H1 (cell line): ENCODE measurements at regions not wholly inside any gene's neighbourhood (a gene's known extent, or its start where the extent isn't known, plus 50 kb on each side); places are given as distances from the start of the nearest gene placed in this dataset.
"Not testable (repeated sequence)": the region's sequence is repeated elsewhere in the genome, so short reads cannot be mapped to it uniquely, and the experiment has no call there.

Experiments
- CTCF ChIA-PET: fragments of 300-600 bp; sonication (Branson Sonifier 250); formaldehyde crosslinking; loops from one replicate; lab custom pipeline; 2021; ENCODE audit not compliant: partially characterized antibody; lab: Charles Lee
- POLR2A ChIA-PET: fragments of 300-600 bp; sonication (Branson Sonifier 250); formaldehyde crosslinking; loops from one replicate; lab custom pipeline; 2021; ENCODE audit warnings: inconsistent platforms; ENCODE audit not compliant: partially characterized antibody; lab: Charles Lee
- DNase-seq, 2 experiments: peaks; one replicate each; pipeline versions ENCODE4 v3.0.0 to v3.0.0-alpha.2; 2010 to 2022; ENCODE audit warnings: low spot score in 2 of 2, low read depth in 1 of 2, mixed read lengths in 1 of 2
- FAIRE-seq: peaks from 2 replicates; lab custom pipeline; 2011; peaks lifted over from hg19 to GRCh38; lab: Jason Lieb, UNC
- H2AFZ ChIP-seq: 2 replicates; pipeline ENCODE4 v1.8.1; 2012; ENCODE audit warnings: low read length, inconsistent platforms
- H2AK5ac ChIP-seq: 2 replicates; pipeline ENCODE4 v1.6.1; 2013; ENCODE audit warnings: low read depth, low read length
- H2BK120ac ChIP-seq: replicated peaks from 2 replicates; pipeline ENCODE3; 2013; ENCODE audit warnings: low read depth, low read length, inconsistent platforms
- H2BK12ac ChIP-seq: 2 replicates; pipeline ENCODE4 v1.6.1; 2013; ENCODE audit warnings: low read depth, low read length
- H2BK15ac ChIP-seq: 2 replicates; pipeline ENCODE4 v1.6.1; 2013; ENCODE audit warnings: low read length
- H2BK20ac ChIP-seq: 2 replicates; pipeline ENCODE4 v1.6.1; 2013; ENCODE audit warnings: low read length
- H2BK5ac ChIP-seq: 2 replicates; pipeline ENCODE4 v1.6.1; 2013; ENCODE audit warnings: low read depth, low read length
- H3K14ac ChIP-seq: 2 replicates; pipeline ENCODE4 v1.6.1; 2013; ENCODE audit warnings: inconsistent platforms; ENCODE audit not compliant: insufficient read length
- H3K18ac ChIP-seq: 2 replicates; pipeline ENCODE4 v1.6.1; 2013; ENCODE audit warnings: low read length; ENCODE audit errors: extremely low read depth
- H3K23ac ChIP-seq: 2 replicates; pipeline ENCODE4 v1.6.1; 2013; ENCODE audit warnings: inconsistent platforms; ENCODE audit not compliant: insufficient read length
- H3K23me2 ChIP-seq: 2 replicates; pipeline ENCODE4 v1.6.1; 2013; ENCODE audit warnings: low read depth, low read length
- H3K27ac ChIP-seq: 2 replicates; pipeline ENCODE4 v1.6.1; 2011; ENCODE audit warnings: low read depth, low read length, inconsistent platforms
- H3K27me3 ChIP-seq, 4 experiments: replicated peaks in 1 of 4; 1 replicate in 1 of 4; 2 replicates in 3 of 4; pipeline versions ENCODE4 v1.6.1 to v1.8.1; 2011 to 2013; ENCODE audit warnings: low read length in 3 of 4, mild to moderate bottlenecking in 3 of 4, inconsistent platforms in 2 of 4, mixed read lengths in 2 of 4, moderate library complexity in 1 of 4; ENCODE audit not compliant: control insufficient read depth in 3 of 4, insufficient read depth in 3 of 4; ENCODE audit errors: extremely low read depth in 1 of 4
- H3K36me3 ChIP-seq, 4 experiments: 2 replicates each; pipeline versions ENCODE4 v1.6.1 to v1.8.1; 2011 to 2013; ENCODE audit warnings: mild to moderate bottlenecking in 4 of 4, low read length in 3 of 4, moderate library complexity in 2 of 4, control low read depth in 1 of 4, inconsistent platforms in 1 of 4; ENCODE audit not compliant: insufficient read depth in 4 of 4, control insufficient read depth in 2 of 4
- H3K4ac ChIP-seq: replicated peaks from 2 replicates; pipeline ENCODE3; 2013; ENCODE audit warnings: low read length, low read depth, mixed read lengths, inconsistent platforms; ENCODE audit not compliant: insufficient read length
- H3K4me1 ChIP-seq, 4 experiments: replicated peaks in 1 of 4; 1 replicate in 1 of 4; 2 replicates in 3 of 4; pipeline versions ENCODE4 v1.6.1 to v1.8.1; 2011 to 2013; ENCODE audit warnings: low read length in 3 of 4, inconsistent platforms in 2 of 4, mixed read lengths in 1 of 4; ENCODE audit not compliant: insufficient read depth in 4 of 4, control insufficient read depth in 3 of 4
- H3K4me2 ChIP-seq, 2 experiments: 2 replicates each; pipeline versions ENCODE4 v1.6.1 to v1.8.1; 2011 to 2013; ENCODE audit warnings: low read depth in 2 of 2, low read length in 2 of 2, control low read depth in 1 of 2, inconsistent platforms in 1 of 2, mild to moderate bottlenecking in 1 of 2; ENCODE audit not compliant: insufficient read depth in 1 of 2
- H3K4me3 ChIP-seq, 4 experiments: fragments of 200-600, 300-600 bp in 1 of 4; sonication (generic), shearing (Covaris generic), sonication (Bioruptor Twin) in 1 of 4; 2 replicates each; pipeline versions ENCODE4 v1.5.1 to v1.8.1; 2011 to 2016; ENCODE audit warnings: low read length in 4 of 4, low read depth in 3 of 4, control low read depth in 2 of 4, inconsistent platforms in 2 of 4, mild to moderate bottlenecking in 2 of 4, mixed read lengths in 1 of 4, moderate library complexity in 1 of 4; ENCODE audit not compliant: insufficient read depth in 2 of 4; ENCODE audit errors: extremely low read depth in 1 of 4
- H3K56ac ChIP-seq: replicated peaks from 2 replicates; pipeline ENCODE3; 2013; ENCODE audit warnings: low read depth, mild to moderate bottlenecking, mixed read lengths, low read length, inconsistent platforms; ENCODE audit not compliant: insufficient read length
- H3K79me1 ChIP-seq: 2 replicates; pipeline ENCODE4 v1.6.1; 2013; ENCODE audit warnings: low read depth, low read length, control low read depth
- H3K79me2 ChIP-seq, 2 experiments: 2 replicates each; pipeline versions ENCODE4 v1.6.1 to v1.8.1; 2012 to 2013; ENCODE audit warnings: low read length in 2 of 2, mild to moderate bottlenecking in 2 of 2, inconsistent platforms in 1 of 2; ENCODE audit not compliant: insufficient read depth in 2 of 2, control insufficient read depth in 1 of 2
- H3K9ac ChIP-seq, 4 experiments: replicated peaks in 1 of 4; 1 replicate in 1 of 4; 2 replicates in 3 of 4; pipeline versions ENCODE4 v1.6.1 to v1.8.1; 2011 to 2013; ENCODE audit warnings: low read depth in 3 of 4, low read length in 3 of 4, control low read depth in 2 of 4, mild to moderate bottlenecking in 2 of 4, moderate library complexity in 2 of 4, inconsistent platforms in 1 of 4; ENCODE audit errors: extremely low read depth in 1 of 4
- H3K9me3 ChIP-seq, 2 experiments: 2 replicates each; pipeline versions ENCODE4 v1.6.1 to v1.8.1; 2012 to 2013; ENCODE audit warnings: mild to moderate bottlenecking in 2 of 2, moderate library complexity in 2 of 2, control low read depth in 1 of 2, inconsistent platforms in 1 of 2, low read depth in 1 of 2, low read length in 1 of 2, mixed read lengths in 1 of 2; ENCODE audit not compliant: insufficient read depth in 2 of 2
- H4K20me1 ChIP-seq, 2 experiments: replicated peaks in 1 of 2; 2 replicates each; pipeline versions ENCODE3 to v1.8.1; 2011 to 2013; ENCODE audit warnings: inconsistent platforms in 2 of 2, low read length in 2 of 2, mild to moderate bottlenecking in 1 of 2; ENCODE audit not compliant: insufficient read depth in 2 of 2, control insufficient read depth in 1 of 2
- H4K5ac ChIP-seq: 2 replicates; pipeline ENCODE4 v1.6.1; 2013; ENCODE audit warnings: low read length, low read depth, mixed read lengths, inconsistent platforms; ENCODE audit not compliant: insufficient read length
- H4K8ac ChIP-seq: 2 replicates; pipeline ENCODE4 v1.8.0; 2013; ENCODE audit warnings: mild to moderate bottlenecking, moderate library complexity, low read length, inconsistent platforms; ENCODE audit not compliant: insufficient read depth; ENCODE audit errors: extremely low read depth
- H4K91ac ChIP-seq: replicated peaks from 2 replicates; pipeline ENCODE3; 2013; ENCODE audit warnings: low read length, mixed read lengths, inconsistent platforms; ENCODE audit not compliant: insufficient read length
- WGBS, 2 experiments: shearing (Covaris generic) in 1 of 2; methylation state at CpG; one replicate each; pipeline versions ENCODE4 v1.1.6 to v1.1.7; 2013 to 2015; ENCODE audit warnings: low lambda C conversion rate in 2 of 2, mixed read lengths in 2 of 2, inconsistent platforms in 1 of 2, low coverage in 1 of 2, missing lambda C conversion rate in 1 of 2; ENCODE audit not compliant: insufficient replicate concordance in 2 of 2, insufficient coverage in 1 of 2, insufficient read length in 1 of 2; ENCODE audit errors: extremely low coverage in 1 of 2, missing lambda C conversion rate in 1 of 2; 5-methylcytosine and 5-hydroxymethylcytosine counted together

DNA sequence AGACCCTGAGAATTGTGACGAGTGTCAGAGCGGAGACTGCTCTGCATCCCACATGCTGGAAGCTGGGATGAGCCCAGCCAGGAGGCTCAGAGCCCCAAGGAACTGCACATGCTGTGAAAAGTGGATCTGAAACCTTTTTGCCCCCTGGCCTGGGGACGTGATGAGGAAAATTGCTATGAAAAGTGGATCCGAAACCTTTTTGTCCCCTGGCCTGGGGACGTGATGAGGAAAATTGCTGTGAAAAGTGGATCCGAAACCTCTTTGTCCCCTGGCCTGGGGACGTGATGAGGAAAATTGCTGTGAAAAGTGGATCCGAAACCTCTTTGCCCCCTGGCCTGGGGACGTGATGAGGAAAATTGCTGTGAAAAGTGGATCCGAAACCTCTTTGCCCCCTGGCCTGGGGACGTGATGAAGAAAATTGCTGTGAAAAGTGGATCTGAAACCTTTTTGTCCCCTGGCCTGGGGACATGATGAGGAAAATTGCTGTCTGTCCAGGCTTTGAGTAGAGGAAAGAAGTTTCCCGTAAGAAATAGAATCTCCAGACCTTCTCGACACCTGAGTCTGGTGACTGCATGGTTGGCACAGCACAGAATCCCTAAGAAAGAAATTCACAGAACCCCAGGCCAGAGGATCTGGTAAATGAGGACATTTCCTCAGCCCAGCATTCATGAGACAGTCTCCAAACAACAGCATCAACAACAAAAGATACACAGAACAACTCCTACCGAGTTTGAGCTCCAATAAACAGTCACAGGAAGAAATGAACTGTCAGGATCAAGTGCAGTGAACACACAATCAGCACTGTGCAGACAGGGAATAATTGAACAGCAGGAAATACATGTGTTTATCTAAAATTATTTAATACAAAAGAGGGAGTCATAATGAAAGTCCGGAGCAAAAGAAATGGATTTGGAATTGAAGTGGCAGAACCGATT lies 188.8 kb downstream of the LAT start:
- H3K23ac ChIP-seq, H3K4ac ChIP-seq, H3K4me1 ChIP-seq, H2BK20ac ChIP-seq, H3K4me2 ChIP-seq, H3K27me3 ChIP-seq, H3K9ac ChIP-seq, H3K14ac ChIP-seq, H4K20me1 ChIP-seq, H4K5ac ChIP-seq, H2BK5ac ChIP-seq, H2BK12ac ChIP-seq, H3K4me3 ChIP-seq, DNase-seq, POLR2A ChIA-PET, FAIRE-seq, H3K56ac ChIP-seq, H3K9me3 ChIP-seq, H3K27ac ChIP-seq, H3K79me1 ChIP-seq, H4K91ac ChIP-seq, H2BK15ac ChIP-seq, H3K36me3 ChIP-seq, H2AK5ac ChIP-seq, H3K79me2 ChIP-seq, CTCF ChIA-PET, H2AFZ ChIP-seq, H2BK120ac ChIP-seq, H3K18ac ChIP-seq, H4K8ac ChIP-seq, H3K23me2 ChIP-seq: not testable (repeated sequence)
- 90% methylated on average over 15 of the region's 16 CpGs; no CpG with 5 or more reads in 1 of the 2 experiments for WGBS, 2 experiments
